K562 (cell line): ENCODE measurements at regions not wholly inside any gene's neighbourhood (a gene's known extent, or its start where the extent isn't known, plus 50 kb on each side); places are given as distances from the start of the nearest gene placed in this dataset.

Source experiments
- HNRNPLL ChIP-seq: fragments of 200-400 bp; formaldehyde crosslinking; IDR thresholded peaks from 2 replicates; pipeline ENCODE4 v1.6.1; 2017; ENCODE audit warnings: low read length, low read depth, mild to moderate bottlenecking; ENCODE audit not compliant: poor library complexity, severe bottlenecking
- NR1H2 ChIP-seq: sonication (generic); formaldehyde crosslinking; IDR thresholded peaks from 2 replicates; pipeline ENCODE4 v1.4.0; 2020; ENCODE audit warnings: mild to moderate bottlenecking, missing genetic modification reagents
- SREBF2 ChIP-seq: sonication (generic); formaldehyde crosslinking; IDR thresholded peaks from 2 replicates; pipeline ENCODE4 v1.4.0; 2020; ENCODE audit warnings: mild to moderate bottlenecking, missing genetic modification reagents
- TF ChIP-seq, protein P1 (sequence below): sonication (generic); formaldehyde crosslinking; IDR thresholded peaks from 2 replicates; pipeline ENCODE4 v1.8.0; 2022; ENCODE audit warnings: missing genetic modification reagents, mild to moderate bottlenecking, borderline replicate concordance
- TF ChIP-seq, protein P2 (sequence below): sonication (generic); formaldehyde crosslinking; IDR thresholded peaks from 2 replicates; pipeline ENCODE4 v1.5.0; 2020; ENCODE audit warnings: missing genetic modification reagents
- TF ChIP-seq, protein P3 (sequence below): sonication (generic); formaldehyde crosslinking; IDR thresholded peaks from 2 replicates; pipeline ENCODE4 v1.9.0; 2022; ENCODE audit warnings: mild to moderate bottlenecking, missing genetic modification reagents

DNA sequence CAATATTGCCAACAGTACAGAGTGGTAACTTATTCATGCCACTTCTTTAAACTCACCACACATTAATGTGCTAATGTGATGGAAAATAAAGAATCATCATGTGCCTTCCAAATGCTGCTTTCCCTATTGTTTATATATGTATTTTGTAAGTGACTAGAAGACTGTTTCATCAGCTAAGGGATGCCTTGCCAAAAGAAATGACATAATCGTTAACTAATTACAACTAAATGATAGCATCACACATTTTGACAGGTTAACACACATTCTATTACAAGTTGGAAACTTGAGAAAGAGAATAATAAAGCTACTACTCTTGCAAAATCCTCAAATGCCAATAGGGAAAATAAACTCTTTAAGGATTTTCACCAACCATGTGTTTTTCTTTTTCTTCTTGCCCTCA lies 329.9 kb upstream of the AGTR1 start:
- TF ChIP-seq HNRNPLL (no peak), NR1H2 (CRISPR knock-in tag) (no peak), SREBF2 (CRISPR knock-in tag) (no peak)
- TF ChIP-seq, protein P1, sequence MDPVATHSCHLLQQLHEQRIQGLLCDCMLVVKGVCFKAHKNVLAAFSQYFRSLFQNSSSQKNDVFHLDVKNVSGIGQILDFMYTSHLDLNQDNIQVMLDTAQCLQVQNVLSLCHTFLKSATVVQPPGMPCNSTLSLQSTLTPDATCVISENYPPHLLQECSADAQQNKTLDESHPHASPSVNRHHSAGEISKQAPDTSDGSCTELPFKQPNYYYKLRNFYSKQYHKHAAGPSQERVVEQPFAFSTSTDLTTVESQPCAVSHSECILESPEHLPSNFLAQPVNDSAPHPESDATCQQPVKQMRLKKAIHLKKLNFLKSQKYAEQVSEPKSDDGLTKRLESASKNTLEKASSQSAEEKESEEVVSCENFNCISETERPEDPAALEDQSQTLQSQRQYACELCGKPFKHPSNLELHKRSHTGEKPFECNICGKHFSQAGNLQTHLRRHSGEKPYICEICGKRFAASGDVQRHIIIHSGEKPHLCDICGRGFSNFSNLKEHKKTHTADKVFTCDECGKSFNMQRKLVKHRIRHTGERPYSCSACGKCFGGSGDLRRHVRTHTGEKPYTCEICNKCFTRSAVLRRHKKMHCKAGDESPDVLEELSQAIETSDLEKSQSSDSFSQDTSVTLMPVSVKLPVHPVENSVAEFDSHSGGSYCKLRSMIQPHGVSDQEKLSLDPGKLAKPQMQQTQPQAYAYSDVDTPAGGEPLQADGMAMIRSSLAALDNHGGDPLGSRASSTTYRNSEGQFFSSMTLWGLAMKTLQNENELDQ (CRISPR knock-in tag), result no peak
- TF ChIP-seq, protein P2, sequence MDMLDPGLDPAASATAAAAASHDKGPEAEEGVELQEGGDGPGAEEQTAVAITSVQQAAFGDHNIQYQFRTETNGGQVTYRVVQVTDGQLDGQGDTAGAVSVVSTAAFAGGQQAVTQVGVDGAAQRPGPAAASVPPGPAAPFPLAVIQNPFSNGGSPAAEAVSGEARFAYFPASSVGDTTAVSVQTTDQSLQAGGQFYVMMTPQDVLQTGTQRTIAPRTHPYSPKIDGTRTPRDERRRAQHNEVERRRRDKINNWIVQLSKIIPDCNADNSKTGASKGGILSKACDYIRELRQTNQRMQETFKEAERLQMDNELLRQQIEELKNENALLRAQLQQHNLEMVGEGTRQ (CRISPR knock-in tag), result no peak
- TF ChIP-seq, protein P3, sequence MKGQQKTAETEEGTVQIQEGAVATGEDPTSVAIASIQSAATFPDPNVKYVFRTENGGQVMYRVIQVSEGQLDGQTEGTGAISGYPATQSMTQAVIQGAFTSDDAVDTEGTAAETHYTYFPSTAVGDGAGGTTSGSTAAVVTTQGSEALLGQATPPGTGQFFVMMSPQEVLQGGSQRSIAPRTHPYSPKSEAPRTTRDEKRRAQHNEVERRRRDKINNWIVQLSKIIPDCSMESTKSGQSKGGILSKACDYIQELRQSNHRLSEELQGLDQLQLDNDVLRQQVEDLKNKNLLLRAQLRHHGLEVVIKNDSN (CRISPR knock-in tag), result no peak
